Gastroesophageal sphincter (tissue), 3 donors: ENCODE measurements at regions not wholly inside any gene's neighbourhood (a gene's known extent, or its start where the extent isn't known, plus 50 kb on each side); places are given as distances from the start of the nearest gene placed in this dataset.

ENCODE experiments used
- CTCF ChIP-seq, 4 experiments: fragments of 200-600 bp in 2 of 4; fragments of 450-650 bp in 2 of 4; sonication (generic) in 1 of 4; IDR thresholded peaks; one replicate each; pipeline ENCODE4 v1.5.1; 2017 to 2019; ENCODE audit warnings: antibody characterized with exemption in 4 of 4, mild to moderate bottlenecking in 2 of 4, moderate library complexity in 2 of 4
- POLR2AphosphoS5 ChIP-seq: sonication (generic); formaldehyde crosslinking; IDR thresholded peaks from one replicate; pipeline ENCODE4 v1.6.1; 2017; ENCODE audit warnings: antibody characterized with exemption

- TF ChIP-seq CTCF (IDR thresholded peaks at IDR 0.05) (peak in 3 of 4 experiments; percentile 27 to 68 (median 39)), POLR2AphosphoS5 (no peak)
Observed at GRCh38 chr11:29159552-29160465, 857.0 kb downstream of the KCNA4 start.
